ENCODE measurements at regions not wholly inside any gene's neighbourhood (a gene's known extent, or its start where the extent isn't known, plus 50 kb on each side); places are given as distances from the start of the nearest gene placed in this dataset.

- TF ChIP-seq CTCF (IDR thresholded peaks at IDR 0.05; ENCODE audit: low read depth, low read length) (no peak), EZH2phosphoT487 (IDR thresholded peaks at IDR 0.05; ENCODE audit: low read depth) (no peak)
Observed at GRCh38 chr6:119545245-119545644, 195.7 kb upstream of the MAN1A1 start.
